ENCODE measurements at regions not wholly inside any gene's neighbourhood (a gene's known extent, or its start where the extent isn't known, plus 50 kb on each side); places are given as distances from the start of the nearest gene placed in this dataset.
"Not testable (repeated sequence)": the region's sequence is repeated elsewhere in the genome, so short reads cannot be mapped to it uniquely, and the experiment has no call there.

GRCh38 chr6:120392941-120393340, 941.3 kb downstream of the TBC1D32 start:
- TF ChIP-seq, protein P1, sequence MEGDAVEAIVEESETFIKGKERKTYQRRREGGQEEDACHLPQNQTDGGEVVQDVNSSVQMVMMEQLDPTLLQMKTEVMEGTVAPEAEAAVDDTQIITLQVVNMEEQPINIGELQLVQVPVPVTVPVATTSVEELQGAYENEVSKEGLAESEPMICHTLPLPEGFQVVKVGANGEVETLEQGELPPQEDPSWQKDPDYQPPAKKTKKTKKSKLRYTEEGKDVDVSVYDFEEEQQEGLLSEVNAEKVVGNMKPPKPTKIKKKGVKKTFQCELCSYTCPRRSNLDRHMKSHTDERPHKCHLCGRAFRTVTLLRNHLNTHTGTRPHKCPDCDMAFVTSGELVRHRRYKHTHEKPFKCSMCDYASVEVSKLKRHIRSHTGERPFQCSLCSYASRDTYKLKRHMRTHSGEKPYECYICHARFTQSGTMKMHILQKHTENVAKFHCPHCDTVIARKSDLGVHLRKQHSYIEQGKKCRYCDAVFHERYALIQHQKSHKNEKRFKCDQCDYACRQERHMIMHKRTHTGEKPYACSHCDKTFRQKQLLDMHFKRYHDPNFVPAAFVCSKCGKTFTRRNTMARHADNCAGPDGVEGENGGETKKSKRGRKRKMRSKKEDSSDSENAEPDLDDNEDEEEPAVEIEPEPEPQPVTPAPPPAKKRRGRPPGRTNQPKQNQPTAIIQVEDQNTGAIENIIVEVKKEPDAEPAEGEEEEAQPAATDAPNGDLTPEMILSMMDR (IDR thresholded peaks at IDR 0.05; ENCODE audit: insufficient read depth, low read depth, low read length), result no peak
- DNase-seq (ENCODE audit: low read depth), result no peak
- H3K4me3 ChIP-seq (ENCODE audit: low read depth, low read length), result no peak overlapping the region

DNA sequence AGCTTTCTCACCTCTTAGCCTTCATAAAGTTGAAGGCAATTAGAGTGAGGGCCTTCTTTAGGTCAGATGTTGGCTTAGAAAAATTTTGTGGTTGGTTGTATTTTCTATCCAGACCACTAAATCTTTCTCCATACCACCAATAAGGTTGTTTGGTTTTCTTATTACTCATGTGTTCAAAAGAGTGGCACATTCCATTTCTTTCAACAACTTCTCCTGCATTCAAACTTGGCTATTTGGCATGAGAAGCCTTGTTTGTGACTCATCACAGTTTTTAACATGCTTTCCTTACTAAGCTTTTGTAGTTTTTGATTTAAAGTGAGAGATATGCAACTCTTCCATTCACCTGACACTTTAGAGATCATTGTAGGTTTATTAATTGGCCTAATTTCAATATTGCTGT, 949.6 kb downstream of the TBC1D32 start:
- no peak for DNase-seq (ENCODE audit: low read depth)
- H3K4me3 ChIP-seq (ENCODE audit: low read depth, low read length), result no peak overlapping the region
- TF ChIP-seq, protein P1 (IDR thresholded peaks at IDR 0.05; ENCODE audit: insufficient read depth, low read depth, low read length), result no peak

DNA sequence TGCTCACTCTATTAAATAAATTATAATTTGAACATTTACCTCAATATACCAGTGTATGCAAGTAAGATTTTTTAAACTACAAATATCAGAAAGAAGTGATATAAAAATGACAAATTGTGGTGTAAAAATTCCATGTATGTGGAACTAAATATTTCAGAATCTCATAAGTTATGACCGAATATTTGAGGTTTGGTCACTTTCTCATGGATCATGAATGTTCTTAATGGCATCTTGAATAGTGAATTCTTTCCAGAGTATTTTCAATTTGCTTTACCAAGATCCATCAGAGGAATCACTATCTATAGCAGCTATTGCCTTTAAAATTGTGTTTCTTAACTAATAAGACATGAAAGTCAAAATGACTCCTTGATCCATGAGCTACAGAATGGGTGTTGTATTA, 950.6 kb downstream of the TBC1D32 start:
- H3K4me3 ChIP-seq (ENCODE audit: low read depth, low read length), result no peak overlapping the region
- TF ChIP-seq, protein P1 (IDR thresholded peaks at IDR 0.05; ENCODE audit: insufficient read depth, low read depth, low read length), result no peak
- no peak for DNase-seq (ENCODE audit: low read depth)

DNA sequence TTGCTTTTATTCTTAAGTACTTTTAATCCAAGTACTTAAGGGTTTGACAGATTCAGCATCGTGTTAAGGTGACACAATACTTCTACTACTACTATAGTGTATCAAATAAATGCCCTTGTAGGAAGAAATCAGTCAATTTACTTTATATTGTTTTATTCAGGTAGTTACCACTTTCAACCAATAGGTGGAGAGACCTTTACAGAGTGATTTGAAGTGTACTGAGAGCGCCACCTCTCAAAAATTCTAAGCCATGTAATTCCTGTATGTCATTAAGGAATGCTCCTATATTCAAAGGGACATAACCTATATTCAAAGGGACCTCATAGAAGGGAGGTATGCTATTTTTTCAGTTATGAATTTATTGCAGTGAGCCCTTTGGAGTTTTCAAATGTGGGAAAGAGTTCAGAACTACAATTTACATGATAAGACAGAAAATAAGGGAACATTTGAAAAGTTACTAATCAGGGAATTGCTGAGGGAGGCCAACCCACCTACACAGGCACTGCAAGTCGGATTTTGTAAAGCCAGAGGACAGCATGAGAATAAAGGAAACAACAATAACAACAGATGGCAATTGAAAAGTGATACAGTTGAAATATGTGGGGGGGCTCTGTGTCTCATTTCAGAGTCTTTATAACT, 955.6 kb downstream of the TBC1D32 start:
- TF ChIP-seq, protein P1 (IDR thresholded peaks at IDR 0.05; ENCODE audit: insufficient read depth, low read depth, low read length), result peak; percentile 28
- H3K4me3 ChIP-seq (ENCODE audit: low read depth, low read length), result no peak overlapping the region
- peak; percentile 2 for DNase-seq (ENCODE audit: low read depth)

GRCh38 chr6:120373185-120373584, 961.1 kb downstream of the TBC1D32 start:
- no peak overlapping the region for H3K4me3 ChIP-seq (ENCODE audit: low read depth, low read length)
- DNase-seq (ENCODE audit: low read depth), result no peak
- TF ChIP-seq, protein P1 (IDR thresholded peaks at IDR 0.05; ENCODE audit: insufficient read depth, low read depth, low read length), result no peak

DNA sequence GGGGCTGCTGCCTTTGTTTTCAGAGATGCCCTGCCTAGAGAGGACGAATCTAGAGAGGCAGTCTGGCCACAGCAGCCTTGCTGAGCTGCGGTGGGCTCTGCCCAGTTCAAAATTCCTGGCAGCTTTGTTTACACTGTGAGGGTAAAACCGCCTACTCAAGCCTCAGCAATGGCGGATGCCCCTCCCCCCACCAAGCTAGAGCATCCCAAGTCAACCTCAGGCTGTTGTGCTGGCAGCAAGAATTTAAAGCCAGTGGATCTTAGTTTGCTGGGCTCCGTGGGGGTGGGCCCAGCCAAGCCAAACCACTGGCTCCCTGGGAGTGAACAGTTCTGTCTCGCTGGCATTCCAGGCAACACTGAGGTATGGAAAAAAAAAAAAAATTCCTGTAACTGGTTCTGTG, 970.9 kb downstream of the TBC1D32 start:
- TF ChIP-seq, protein P1 (IDR thresholded peaks at IDR 0.05; ENCODE audit: insufficient read depth, low read depth, low read length), result no peak
- H3K4me3 ChIP-seq (ENCODE audit: low read depth, low read length), result no peak overlapping the region
- DNase-seq (ENCODE audit: low read depth), result no peak

DNA sequence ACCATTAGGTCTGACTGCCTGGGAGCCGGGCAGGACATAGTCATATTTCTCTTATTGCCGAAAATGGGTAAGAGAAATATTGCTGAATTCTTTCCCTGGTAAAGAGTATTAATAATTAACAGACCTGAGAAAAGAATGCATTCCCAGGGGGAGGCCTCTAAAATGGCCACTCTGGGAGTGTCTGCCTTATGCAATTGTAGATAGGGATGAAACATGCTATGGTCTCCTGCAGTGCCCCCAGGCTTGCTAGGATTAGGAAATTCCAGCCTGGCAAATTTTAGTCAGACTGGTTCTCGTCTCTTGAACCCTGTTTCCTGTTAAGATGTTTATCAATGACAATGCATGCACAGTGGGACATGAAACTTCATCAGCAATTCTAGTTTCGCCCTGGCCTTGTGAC, 975.7 kb downstream of the TBC1D32 start:
- not testable (repeated sequence) for H3K4me3 ChIP-seq (ENCODE audit: low read depth, low read length); DNase-seq (ENCODE audit: low read depth)
